Lower leg skin (tissue), 3 donors: ENCODE measurements at regions not wholly inside any gene's neighbourhood (a gene's known extent, or its start where the extent isn't known, plus 50 kb on each side); places are given as distances from the start of the nearest gene placed in this dataset.

Experiments
- CTCF ChIP-seq, 3 donors: fragments of 450-650 bp; IDR thresholded peaks; one replicate each; pipeline ENCODE4 v1.5.1; 2016; ENCODE audit warnings: antibody characterized with exemption in 3 of 3, mild to moderate bottlenecking in 3 of 3, moderate library complexity in 2 of 3
- POLR2A ChIP-seq, 2 donors: fragments of 450-650 bp; IDR thresholded peaks; one replicate each; pipeline ENCODE4 v1.6.1; 2016 to 2017; ENCODE audit warnings: antibody characterized with exemption in 2 of 2, mild to moderate bottlenecking in 1 of 2, moderate library complexity in 1 of 2

GRCh38 chr4:187944179-187944578 is 51.4 kb upstream of the ZFP42 start:
- TF ChIP-seq CTCF (IDR thresholded peaks at IDR 0.05) (no peak), POLR2A (IDR thresholded peaks at IDR 0.05) (no peak)
